Ishikawa (cell line): ENCODE measurements at regions not wholly inside any gene's neighbourhood (a gene's known extent, or its start where the extent isn't known, plus 50 kb on each side); places are given as distances from the start of the nearest gene placed in this dataset.

Source experiments
- CEBPB ChIP-seq: IDR thresholded peaks from 2 replicates; pipeline ENCODE4 v1.6.1; 2012
- EP300 ChIP-seq: IDR thresholded peaks from 2 replicates; pipeline ENCODE4 v1.6.1; 2012; ENCODE audit warnings: borderline replicate concordance
- NFIC ChIP-seq: IDR thresholded peaks from 2 replicates; pipeline ENCODE4 v1.6.1; 2012
- TAF1 ChIP-seq: IDR thresholded peaks from 2 replicates; pipeline ENCODE4 v1.6.1; 2012; ENCODE audit warnings: low read depth, mild to moderate bottlenecking
- ZBTB7A ChIP-seq: IDR thresholded peaks from 2 replicates; pipeline ENCODE4 v1.6.1; 2012; ENCODE audit warnings: low read depth
- TF ChIP-seq, protein P1 (sequence below): IDR thresholded peaks from 2 replicates; pipeline ENCODE4 v1.6.1; 2012

DNA sequence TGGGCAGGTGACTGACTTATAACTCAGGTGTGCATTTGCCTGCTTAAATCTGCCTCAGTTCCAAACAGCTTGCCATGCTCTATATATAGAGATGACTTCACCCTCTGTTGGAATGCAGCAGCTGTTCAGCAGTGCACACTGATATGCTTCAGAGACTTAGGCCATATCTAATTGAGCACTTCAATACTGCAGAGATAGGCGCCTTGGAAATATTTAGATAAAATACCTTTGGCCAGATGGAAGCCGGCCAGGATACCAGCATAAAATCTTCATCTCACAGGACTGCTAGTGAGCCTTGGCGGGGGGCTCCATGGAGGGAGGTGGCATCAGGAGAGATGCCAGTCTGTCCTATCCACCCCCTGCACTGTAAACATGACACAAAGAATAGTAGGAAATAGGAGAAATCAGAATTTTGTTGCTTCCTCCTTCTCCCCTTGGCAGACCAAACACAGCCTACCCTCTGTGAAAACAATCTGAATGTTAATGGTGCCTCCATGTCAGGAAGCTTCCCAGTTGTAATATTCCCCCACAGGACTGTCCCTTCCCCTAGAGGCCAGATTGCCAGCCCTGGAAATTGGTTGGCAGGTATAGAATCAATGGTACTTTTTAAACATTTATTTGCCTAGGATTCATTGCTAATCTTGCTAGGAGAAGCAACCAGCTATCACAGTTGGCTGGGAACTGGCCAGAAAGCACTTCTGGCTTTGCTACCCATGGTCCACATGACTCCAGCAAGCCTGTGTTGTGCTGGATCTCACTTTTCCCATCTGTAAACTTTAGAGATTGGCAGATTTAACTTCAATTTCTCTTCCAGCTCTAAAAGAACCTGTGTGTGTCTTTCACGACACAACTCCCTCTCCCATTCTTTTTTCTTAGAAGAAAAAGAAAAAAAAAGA lies 215.5 kb upstream of the KCNMB2 start:
- TF ChIP-seq, protein P1, sequence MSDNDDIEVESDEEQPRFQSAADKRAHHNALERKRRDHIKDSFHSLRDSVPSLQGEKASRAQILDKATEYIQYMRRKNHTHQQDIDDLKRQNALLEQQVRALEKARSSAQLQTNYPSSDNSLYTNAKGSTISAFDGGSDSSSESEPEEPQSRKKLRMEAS: peak; percentile 41
- 0 out of 2 replicates have a peak, but pooled peaks have one; percentile 15 for TF ChIP-seq NFIC
- TF ChIP-seq TAF1: no peak
- no peak for TF ChIP-seq EP300
- no peak for TF ChIP-seq CEBPB
- TF ChIP-seq ZBTB7A: no peak
